GM23338 (cell line): ENCODE measurements at regions not wholly inside any gene's neighbourhood (a gene's known extent, or its start where the extent isn't known, plus 50 kb on each side); places are given as distances from the start of the nearest gene placed in this dataset.

ENCODE experiments used
- ATAC-seq: fragments of 200-7000 bp; cut with Tn5 transposase; 3 replicates; pipeline ENCODE4 v1.9.1; 2020
- DNase-seq: peaks from one replicate; pipeline ENCODE4 v3.0.0-alpha.2; 2015; ENCODE audit warnings: low spot score
- H2AFZ ChIP-seq: fragments of 200-600 bp; sonication (generic); 2 replicates; pipeline ENCODE4 v1.8.0; 2016; ENCODE audit warnings: antibody characterized with exemption, mild to moderate bottlenecking, moderate library complexity
- H3F3A ChIP-seq: fragments of 200-600 bp; sonication (generic); replicated peaks from 2 replicates; pipeline ENCODE4 v1.8.0; 2017; ENCODE audit warnings: antibody characterized with exemption, mixed run types, low read depth
- H3K27ac ChIP-seq: fragments of 200-600 bp; sonication (generic); 2 replicates; pipeline ENCODE4 v1.6.1; 2016; ENCODE audit warnings: low read depth
- H3K27me3 ChIP-seq: fragments of 200-600 bp; sonication (generic); 2 replicates; pipeline ENCODE4 v1.8.0; 2016; ENCODE audit warnings: mild to moderate bottlenecking, mixed run types, moderate library complexity; ENCODE audit not compliant: insufficient read depth
- H3K36me3 ChIP-seq: fragments of 200-600 bp; sonication (generic); 2 replicates; pipeline ENCODE4 v1.8.0; 2016; ENCODE audit warnings: mild to moderate bottlenecking; ENCODE audit not compliant: insufficient read depth
- H3K4me1 ChIP-seq: fragments of 200-600 bp; sonication (generic); 2 replicates; pipeline ENCODE4 v1.8.0; 2016; ENCODE audit warnings: mild to moderate bottlenecking, moderate library complexity; ENCODE audit not compliant: insufficient read depth
- H3K4me2 ChIP-seq: fragments of 200-600 bp; sonication (generic); 2 replicates; pipeline ENCODE4 v1.7.1; 2017; ENCODE audit warnings: mixed run types
- H3K4me3 ChIP-seq: fragments of 200-600 bp; sonication (generic); 2 replicates; pipeline ENCODE4 v1.6.1; 2016; ENCODE audit warnings: mixed run types
- H3K79me2 ChIP-seq: fragments of 200-600 bp; sonication (generic); replicated peaks from 2 replicates; pipeline ENCODE4 v1.8.0; 2017; ENCODE audit warnings: mild to moderate bottlenecking; ENCODE audit not compliant: insufficient read depth
- H3K9me2 ChIP-seq: fragments of 200-600 bp; sonication (generic); 2 replicates; pipeline ENCODE4 v1.8.0; 2017; ENCODE audit not compliant: insufficient read depth
- H4K20me1 ChIP-seq: fragments of 200-600 bp; sonication (generic); replicated peaks from 2 replicates; pipeline ENCODE4 v1.8.0; 2017; ENCODE audit warnings: mild to moderate bottlenecking; ENCODE audit not compliant: insufficient read depth
- H3K27ac Mint-ChIP-seq: 2 replicates; pipeline ENCODE4 v1.8.0; 2020; ENCODE audit warnings: inconsistent platforms, mild to moderate bottlenecking, moderate library complexity, mixed read lengths
- H3K27me3 Mint-ChIP-seq: 3 replicates; pipeline ENCODE4 v1.8.0; 2022; ENCODE audit warnings: low read depth, mild to moderate bottlenecking, moderate library complexity, mixed read lengths, inconsistent platforms; ENCODE audit not compliant: insufficient read depth, poor library complexity
- H3K36me3 Mint-ChIP-seq: 3 replicates; pipeline ENCODE4 v1.8.0; 2021; ENCODE audit warnings: low read depth, mild to moderate bottlenecking, inconsistent platforms, moderate library complexity, mixed read lengths
- H3K4me1 Mint-ChIP-seq: 3 replicates; pipeline ENCODE4 v1.8.0; 2020; ENCODE audit warnings: mild to moderate bottlenecking, inconsistent platforms, mixed read lengths
- H3K4me3 Mint-ChIP-seq: 3 replicates; pipeline ENCODE4 v1.8.0; 2021; ENCODE audit warnings: moderate library complexity, mild to moderate bottlenecking, inconsistent platforms, mixed read lengths
- H3K9me3 Mint-ChIP-seq: 3 replicates; pipeline ENCODE4 v1.8.0; 2020; ENCODE audit warnings: moderate library complexity, mild to moderate bottlenecking, inconsistent platforms, mixed read lengths
- CREB1 ChIP-seq: fragments of 250-450 bp; sonication (Bioruptor Pico); IDR thresholded peaks from 2 replicates; pipeline ENCODE4 v1.5.0; 2020; ENCODE audit warnings: low read depth, mild to moderate bottlenecking, moderate library complexity
- CTCF ChIP-seq, 2 experiments: fragments of 200-600 bp in 1 of 2; sonication (generic) in 1 of 2; conservative IDR thresholded peaks; 2 replicates each; pipeline versions ENCODE4 v1.5.1 to v1.6.1; 2016 to 2017; ENCODE audit warnings: antibody characterized with exemption in 2 of 2, low read depth in 2 of 2, mild to moderate bottlenecking in 2 of 2, moderate library complexity in 1 of 2
- EZH2 ChIP-seq: fragments of 200-600 bp; sonication (generic); IDR thresholded peaks from one replicate; pipeline ENCODE4 v1.8.0; 2017; ENCODE audit warnings: antibody characterized with exemption, mild to moderate bottlenecking, low read depth; ENCODE audit not compliant: unreplicated experiment
- EZH2phosphoT487 ChIP-seq: fragments of 200-600 bp; sonication (generic); IDR thresholded peaks from one replicate; pipeline ENCODE4 v1.8.1; 2018; ENCODE audit warnings: antibody characterized with exemption; ENCODE audit not compliant: unreplicated experiment
- JUNB ChIP-seq: IDR thresholded peaks from one replicate; pipeline ENCODE4 v1.6.1; 2016; ENCODE audit warnings: antibody characterized with exemption; ENCODE audit not compliant: unreplicated experiment
- NANOG ChIP-seq: IDR thresholded peaks from 2 replicates; pipeline ENCODE4 v1.6.1; 2016; ENCODE audit warnings: antibody characterized with exemption, borderline replicate concordance
- POLR2AphosphoS5 ChIP-seq: IDR thresholded peaks from 2 replicates; pipeline ENCODE4 v1.6.1; 2016; ENCODE audit warnings: antibody characterized with exemption, low read depth
- STAT1 ChIP-seq: IDR thresholded peaks from one replicate; pipeline ENCODE4 v1.6.1; 2016; ENCODE audit warnings: antibody characterized with exemption; ENCODE audit not compliant: unreplicated experiment
- ZNF114 ChIP-seq: fragments of 250-450 bp; sonication (Bioruptor Pico); IDR thresholded peaks from 2 replicates; pipeline ENCODE4 v1.5.0; 2020; ENCODE audit warnings: mild to moderate bottlenecking, moderate library complexity
- ZNF331 ChIP-seq: fragments of 250-450 bp; sonication (Bioruptor Pico); IDR thresholded peaks from 2 replicates; pipeline ENCODE4 v1.5.0; 2020; ENCODE audit warnings: low read depth, mild to moderate bottlenecking, moderate library complexity
- TF ChIP-seq, protein P1 (sequence below): fragments of 250-450 bp; sonication (Bioruptor Pico); IDR thresholded peaks from 2 replicates; pipeline ENCODE4 v1.5.0; 2020; ENCODE audit warnings: mild to moderate bottlenecking, moderate library complexity
- TF ChIP-seq, protein P2 (sequence below): IDR thresholded peaks from 2 replicates; pipeline ENCODE4 v1.6.1; 2016; ENCODE audit warnings: antibody characterized with exemption
- TF ChIP-seq, protein P3 (sequence below): IDR thresholded peaks from one replicate; pipeline ENCODE4 v1.6.1; 2018; ENCODE audit warnings: antibody characterized with exemption; ENCODE audit not compliant: unreplicated experiment

DNA sequence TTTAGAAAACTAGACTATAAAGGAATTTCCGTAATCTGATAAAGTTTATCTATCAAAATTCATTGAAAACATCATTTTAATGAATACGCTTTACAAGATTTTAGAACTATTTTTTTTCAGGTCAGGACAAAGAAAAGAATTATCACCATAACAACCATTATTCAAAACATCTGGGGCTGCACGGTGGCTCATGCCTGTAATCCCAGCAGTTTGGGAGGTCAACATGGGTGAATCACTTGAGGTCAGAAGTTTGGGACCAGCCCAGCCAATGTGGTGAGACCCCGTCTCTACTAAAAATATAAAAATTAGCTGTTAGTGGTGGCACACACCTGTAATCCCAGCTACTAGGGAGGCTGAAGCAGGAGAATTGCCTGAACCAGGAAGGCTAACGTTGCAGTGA, 260.4 kb downstream of the WNT5A start:
- Mint-ChIP-seq H3K36me3 (no peaks in the 10 kb centered on the region), H3K27ac (no peak overlapping the region), H3K4me1 (no peaks in the 10 kb centered on the region; the same call in 2 of the 3 replicates), H3K4me3 (no peak overlapping the region), H3K9me3 (no peaks in the 10 kb centered on the region), H3K27me3 (peaks cover 4% of the 10 kb centered on the region)
- H3K4me2 ChIP-seq: no peak overlapping the region
- DNase-seq (no peak), ATAC-seq (no peak)
- no peaks in the 10 kb centered on the region for H3K4me1 ChIP-seq
- no peaks in the 10 kb centered on the region for H3K36me3 ChIP-seq
- no peaks in the 10 kb centered on the region for H4K20me1 ChIP-seq
- no peaks in the 10 kb centered on the region for H3K79me2 ChIP-seq
- H3K27ac ChIP-seq: no peak overlapping the region
- TF ChIP-seq EZH2 (no peak), CTCF (conservative IDR thresholded peaks at IDR 0.05; ENCODE audit: low read depth in 2 of 2) (no peak), NANOG (no peak), ZNF331 (CRISPR knock-in tag) (no peak), EZH2phosphoT487 (no peak), POLR2AphosphoS5 (no peak), JUNB (no peak), STAT1 (no peak), ZNF114 (CRISPR knock-in tag) (no peak), CREB1 (CRISPR knock-in tag) (no peak)
- TF ChIP-seq, protein P1, sequence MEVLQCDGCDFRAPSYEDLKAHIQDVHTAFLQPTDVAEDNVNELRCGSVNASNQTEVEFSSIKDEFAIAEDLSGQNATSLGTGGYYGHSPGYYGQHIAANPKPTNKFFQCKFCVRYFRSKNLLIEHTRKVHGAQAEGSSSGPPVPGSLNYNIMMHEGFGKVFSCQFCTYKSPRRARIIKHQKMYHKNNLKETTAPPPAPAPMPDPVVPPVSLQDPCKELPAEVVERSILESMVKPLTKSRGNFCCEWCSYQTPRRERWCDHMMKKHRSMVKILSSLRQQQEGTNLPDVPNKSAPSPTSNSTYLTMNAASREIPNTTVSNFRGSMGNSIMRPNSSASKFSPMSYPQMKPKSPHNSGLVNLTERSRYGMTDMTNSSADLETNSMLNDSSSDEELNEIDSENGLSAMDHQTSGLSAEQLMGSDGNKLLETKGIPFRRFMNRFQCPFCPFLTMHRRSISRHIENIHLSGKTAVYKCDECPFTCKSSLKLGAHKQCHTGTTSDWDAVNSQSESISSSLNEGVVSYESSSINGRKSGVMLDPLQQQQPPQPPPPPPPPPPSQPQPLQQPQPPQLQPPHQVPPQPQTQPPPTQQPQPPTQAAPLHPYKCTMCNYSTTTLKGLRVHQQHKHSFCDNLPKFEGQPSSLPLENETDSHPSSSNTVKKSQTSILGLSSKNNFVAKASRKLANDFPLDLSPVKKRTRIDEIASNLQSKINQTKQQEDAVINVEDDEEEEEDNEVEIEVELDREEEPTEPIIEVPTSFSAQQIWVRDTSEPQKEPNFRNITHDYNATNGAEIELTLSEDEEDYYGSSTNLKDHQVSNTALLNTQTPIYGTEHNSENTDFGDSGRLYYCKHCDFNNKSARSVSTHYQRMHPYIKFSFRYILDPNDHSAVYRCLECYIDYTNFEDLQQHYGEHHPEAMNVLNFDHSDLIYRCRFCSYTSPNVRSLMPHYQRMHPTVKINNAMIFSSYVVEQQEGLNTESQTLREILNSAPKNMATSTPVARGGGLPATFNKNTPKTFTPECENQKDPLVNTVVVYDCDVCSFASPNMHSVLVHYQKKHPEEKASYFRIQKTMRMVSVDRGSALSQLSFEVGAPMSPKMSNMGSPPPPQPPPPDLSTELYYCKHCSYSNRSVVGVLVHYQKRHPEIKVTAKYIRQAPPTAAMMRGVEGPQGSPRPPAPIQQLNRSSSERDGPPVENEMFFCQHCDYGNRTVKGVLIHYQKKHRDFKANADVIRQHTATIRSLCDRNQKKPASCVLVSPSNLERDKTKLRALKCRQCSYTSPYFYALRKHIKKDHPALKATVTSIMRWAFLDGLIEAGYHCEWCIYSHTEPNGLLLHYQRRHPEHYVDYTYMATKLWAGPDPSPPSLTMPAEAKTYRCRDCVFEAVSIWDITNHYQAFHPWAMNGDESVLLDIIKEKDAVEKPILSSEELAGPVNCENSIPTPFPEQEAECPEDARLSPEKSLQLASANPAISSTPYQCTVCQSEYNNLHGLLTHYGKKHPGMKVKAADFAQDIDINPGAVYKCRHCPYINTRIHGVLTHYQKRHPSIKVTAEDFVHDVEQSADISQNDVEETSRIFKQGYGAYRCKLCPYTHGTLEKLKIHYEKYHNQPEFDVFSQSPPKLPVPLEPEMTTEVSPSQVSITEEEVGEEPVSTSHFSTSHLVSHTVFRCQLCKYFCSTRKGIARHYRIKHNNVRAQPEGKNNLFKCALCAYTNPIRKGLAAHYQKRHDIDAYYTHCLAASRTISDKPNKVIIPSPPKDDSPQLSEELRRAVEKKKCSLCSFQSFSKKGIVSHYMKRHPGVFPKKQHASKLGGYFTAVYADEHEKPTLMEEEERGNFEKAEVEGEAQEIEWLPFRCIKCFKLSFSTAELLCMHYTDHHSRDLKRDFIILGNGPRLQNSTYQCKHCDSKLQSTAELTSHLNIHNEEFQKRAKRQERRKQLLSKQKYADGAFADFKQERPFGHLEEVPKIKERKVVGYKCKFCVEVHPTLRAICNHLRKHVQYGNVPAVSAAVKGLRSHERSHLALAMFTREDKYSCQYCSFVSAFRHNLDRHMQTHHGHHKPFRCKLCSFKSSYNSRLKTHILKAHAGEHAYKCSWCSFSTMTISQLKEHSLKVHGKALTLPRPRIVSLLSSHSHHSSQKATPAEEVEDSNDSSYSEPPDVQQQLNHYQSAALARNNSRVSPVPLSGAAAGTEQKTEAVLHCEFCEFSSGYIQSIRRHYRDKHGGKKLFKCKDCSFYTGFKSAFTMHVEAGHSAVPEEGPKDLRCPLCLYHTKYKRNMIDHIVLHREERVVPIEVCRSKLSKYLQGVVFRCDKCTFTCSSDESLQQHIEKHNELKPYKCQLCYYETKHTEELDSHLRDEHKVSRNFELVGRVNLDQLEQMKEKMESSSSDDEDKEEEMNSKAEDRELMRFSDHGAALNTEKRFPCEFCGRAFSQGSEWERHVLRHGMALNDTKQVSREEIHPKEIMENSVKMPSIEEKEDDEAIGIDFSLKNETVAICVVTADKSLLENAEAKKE (CRISPR knock-in tag): no peak
- TF ChIP-seq, protein P2, sequence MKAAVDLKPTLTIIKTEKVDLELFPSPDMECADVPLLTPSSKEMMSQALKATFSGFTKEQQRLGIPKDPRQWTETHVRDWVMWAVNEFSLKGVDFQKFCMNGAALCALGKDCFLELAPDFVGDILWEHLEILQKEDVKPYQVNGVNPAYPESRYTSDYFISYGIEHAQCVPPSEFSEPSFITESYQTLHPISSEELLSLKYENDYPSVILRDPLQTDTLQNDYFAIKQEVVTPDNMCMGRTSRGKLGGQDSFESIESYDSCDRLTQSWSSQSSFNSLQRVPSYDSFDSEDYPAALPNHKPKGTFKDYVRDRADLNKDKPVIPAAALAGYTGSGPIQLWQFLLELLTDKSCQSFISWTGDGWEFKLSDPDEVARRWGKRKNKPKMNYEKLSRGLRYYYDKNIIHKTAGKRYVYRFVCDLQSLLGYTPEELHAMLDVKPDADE: no peak
- TF ChIP-seq, protein P3, sequence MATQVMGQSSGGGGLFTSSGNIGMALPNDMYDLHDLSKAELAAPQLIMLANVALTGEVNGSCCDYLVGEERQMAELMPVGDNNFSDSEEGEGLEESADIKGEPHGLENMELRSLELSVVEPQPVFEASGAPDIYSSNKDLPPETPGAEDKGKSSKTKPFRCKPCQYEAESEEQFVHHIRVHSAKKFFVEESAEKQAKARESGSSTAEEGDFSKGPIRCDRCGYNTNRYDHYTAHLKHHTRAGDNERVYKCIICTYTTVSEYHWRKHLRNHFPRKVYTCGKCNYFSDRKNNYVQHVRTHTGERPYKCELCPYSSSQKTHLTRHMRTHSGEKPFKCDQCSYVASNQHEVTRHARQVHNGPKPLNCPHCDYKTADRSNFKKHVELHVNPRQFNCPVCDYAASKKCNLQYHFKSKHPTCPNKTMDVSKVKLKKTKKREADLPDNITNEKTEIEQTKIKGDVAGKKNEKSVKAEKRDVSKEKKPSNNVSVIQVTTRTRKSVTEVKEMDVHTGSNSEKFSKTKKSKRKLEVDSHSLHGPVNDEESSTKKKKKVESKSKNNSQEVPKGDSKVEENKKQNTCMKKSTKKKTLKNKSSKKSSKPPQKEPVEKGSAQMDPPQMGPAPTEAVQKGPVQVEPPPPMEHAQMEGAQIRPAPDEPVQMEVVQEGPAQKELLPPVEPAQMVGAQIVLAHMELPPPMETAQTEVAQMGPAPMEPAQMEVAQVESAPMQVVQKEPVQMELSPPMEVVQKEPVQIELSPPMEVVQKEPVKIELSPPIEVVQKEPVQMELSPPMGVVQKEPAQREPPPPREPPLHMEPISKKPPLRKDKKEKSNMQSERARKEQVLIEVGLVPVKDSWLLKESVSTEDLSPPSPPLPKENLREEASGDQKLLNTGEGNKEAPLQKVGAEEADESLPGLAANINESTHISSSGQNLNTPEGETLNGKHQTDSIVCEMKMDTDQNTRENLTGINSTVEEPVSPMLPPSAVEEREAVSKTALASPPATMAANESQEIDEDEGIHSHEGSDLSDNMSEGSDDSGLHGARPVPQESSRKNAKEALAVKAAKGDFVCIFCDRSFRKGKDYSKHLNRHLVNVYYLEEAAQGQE: no peak
- no peak overlapping the region for H3K4me3 ChIP-seq
- no peaks in the 10 kb centered on the region for H3F3A ChIP-seq
- no peak overlapping the region for H2AFZ ChIP-seq
- no peaks in the 10 kb centered on the region for H3K9me2 ChIP-seq
- H3K27me3 ChIP-seq: no peaks in the 10 kb centered on the region
